Psoas muscle (tissue), 7 donors: ENCODE measurements at regions not wholly inside any gene's neighbourhood (a gene's known extent, or its start where the extent isn't known, plus 50 kb on each side); places are given as distances from the start of the nearest gene placed in this dataset.
"Not testable (repeated sequence)": the region's sequence is repeated elsewhere in the genome, so short reads cannot be mapped to it uniquely, and the experiment has no call there.

Source experiments
- ATAC-seq, 4 donors: fragments of 200-7000 bp; cut with Tn5 transposase; one replicate each; pipeline ENCODE4 v1.9.1; 2020; ENCODE audit warnings: moderate library complexity in 3 of 4, mild to moderate bottlenecking in 2 of 4
- DNase-seq, 2 donors: peaks; one replicate each; pipeline ENCODE4 v3.0.0-alpha.2; 2020
- H3K27ac ChIP-seq: fragments of 200-600 bp; one replicate; pipeline ENCODE4 v1.8.0; 2022
- H3K27me3 ChIP-seq, 3 donors: fragments of 200-600 bp in 1 of 3; one replicate each; pipeline versions ENCODE4 v1.6.1 to v1.8.0; 2013 to 2022; ENCODE audit warnings: low read length in 2 of 3, mild to moderate bottlenecking in 2 of 3, moderate library complexity in 1 of 3; ENCODE audit not compliant: insufficient read depth in 3 of 3
- H3K36me3 ChIP-seq, 2 donors: fragments of 200-600 bp in 1 of 2; one replicate each; pipeline versions ENCODE4 v1.6.1 to v1.8.0; 2013 to 2022; ENCODE audit warnings: low read depth in 1 of 2, mild to moderate bottlenecking in 1 of 2, moderate library complexity in 1 of 2; ENCODE audit not compliant: insufficient read depth in 1 of 2
- H3K4me1 ChIP-seq: fragments of 200-600 bp; one replicate; pipeline ENCODE4 v1.8.0; 2022
- H3K4me3 ChIP-seq: fragments of 200-600 bp; one replicate; pipeline ENCODE4 v1.8.0; 2022; ENCODE audit warnings: mild to moderate bottlenecking
- H3K9me3 ChIP-seq: fragments of 200-600 bp; one replicate; pipeline ENCODE4 v1.8.0; 2022
- WGBS, 3 donors: extraction: QIAGEN DNeasy Blood & Tissue Kit; methylation state at CpG; one replicate each; pipeline versions ENCODE4 v1.1.6 to v1.1.7; 2013; 5-methylcytosine and 5-hydroxymethylcytosine counted together
- intact Hi-C, 2 donors: fragments of 100-400 bp; cut with DNase I; formaldehyde crosslinking; loops; one replicate each; pipeline versions ENCODE4 v1.11.0 to v1.14.2; 2022
- TF ChIP-seq, protein P1 (sequence below): fragments of 200-600 bp; IDR thresholded peaks from one replicate; pipeline ENCODE4 v1.8.0; 2022; ENCODE audit warnings: antibody characterized with exemption
- donor health status: healthy with polysubstance abuse.
- donor health status: DM: no; HTN: no; CAD: no; lungs with moderate emphysema.
- donor health status: Bipolar disorder and iron deficiency.
- donor health status: healthy.
- donor health status: DM: yes; HTN: yes; CAD: no.
- donor health status: DM: no; HTN: no; CAD: no.
- donor health status: DM: yes; HTN: yes; CAD: no.

DNA sequence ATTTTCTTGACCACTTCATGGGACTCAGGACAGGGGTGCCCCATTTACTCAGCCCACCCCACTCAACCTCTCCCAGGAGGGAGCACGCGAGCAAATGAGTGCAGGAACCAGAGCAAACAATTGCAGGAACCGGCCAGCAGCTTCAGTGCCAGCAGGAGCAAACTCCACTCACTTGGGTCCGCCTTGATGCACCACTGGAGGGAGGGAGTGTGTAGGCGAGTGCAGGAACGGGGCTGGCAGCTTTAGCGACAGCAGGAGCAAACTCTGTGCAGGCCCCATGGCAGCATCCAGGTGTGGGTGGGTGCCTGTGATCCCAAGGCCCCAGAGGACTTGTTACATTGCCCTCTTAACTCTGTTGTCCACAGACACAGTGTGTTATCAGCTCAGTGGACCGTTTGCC is 1667.3 kb upstream of the CELF4 start:
- H3K36me3 ChIP-seq: no peaks in the 10 kb centered on the region
- H3K9me3 ChIP-seq: no peaks in the 10 kb centered on the region
- TF ChIP-seq, protein P1, sequence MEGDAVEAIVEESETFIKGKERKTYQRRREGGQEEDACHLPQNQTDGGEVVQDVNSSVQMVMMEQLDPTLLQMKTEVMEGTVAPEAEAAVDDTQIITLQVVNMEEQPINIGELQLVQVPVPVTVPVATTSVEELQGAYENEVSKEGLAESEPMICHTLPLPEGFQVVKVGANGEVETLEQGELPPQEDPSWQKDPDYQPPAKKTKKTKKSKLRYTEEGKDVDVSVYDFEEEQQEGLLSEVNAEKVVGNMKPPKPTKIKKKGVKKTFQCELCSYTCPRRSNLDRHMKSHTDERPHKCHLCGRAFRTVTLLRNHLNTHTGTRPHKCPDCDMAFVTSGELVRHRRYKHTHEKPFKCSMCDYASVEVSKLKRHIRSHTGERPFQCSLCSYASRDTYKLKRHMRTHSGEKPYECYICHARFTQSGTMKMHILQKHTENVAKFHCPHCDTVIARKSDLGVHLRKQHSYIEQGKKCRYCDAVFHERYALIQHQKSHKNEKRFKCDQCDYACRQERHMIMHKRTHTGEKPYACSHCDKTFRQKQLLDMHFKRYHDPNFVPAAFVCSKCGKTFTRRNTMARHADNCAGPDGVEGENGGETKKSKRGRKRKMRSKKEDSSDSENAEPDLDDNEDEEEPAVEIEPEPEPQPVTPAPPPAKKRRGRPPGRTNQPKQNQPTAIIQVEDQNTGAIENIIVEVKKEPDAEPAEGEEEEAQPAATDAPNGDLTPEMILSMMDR: no peak
- H3K27ac ChIP-seq: no peak overlapping the region
- no peaks in the 10 kb centered on the region for H3K27me3 ChIP-seq
- intact Hi-C loops: no loop called here
- no peak for DNase-seq
- ATAC-seq: no peak
- H3K4me1 ChIP-seq: no peaks in the 10 kb centered on the region
- 80 to 90% (median 89%) methylated on average over 8 of the region's 8 CpGs for WGBS, 3 donors
- H3K4me3 ChIP-seq: no peak overlapping the region

DNA sequence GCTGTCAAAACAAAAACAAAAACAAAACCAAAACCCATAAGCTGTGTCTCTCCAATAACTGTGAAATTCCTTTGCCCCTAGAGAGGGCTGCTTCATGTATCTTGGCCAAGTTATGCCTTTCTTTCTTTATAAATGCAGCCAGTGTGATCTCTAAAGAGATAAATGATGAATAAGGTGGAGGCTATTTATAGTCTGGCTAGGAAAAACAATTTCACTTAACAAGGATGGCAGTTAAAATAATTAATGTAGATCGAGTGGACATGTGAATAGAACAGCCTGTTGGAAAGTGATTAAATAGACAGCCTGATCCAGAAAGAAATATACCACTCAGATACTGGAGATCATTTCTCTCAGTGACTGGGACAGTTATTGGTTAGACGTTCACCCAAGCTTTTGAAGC is 1666.9 kb upstream of the CELF4 start:
- intact Hi-C loops: no loop called here
- no peak overlapping the region for H3K4me3 ChIP-seq
- DNase-seq (no peak), ATAC-seq (no peak)
- 26 to 49% (median 40%) methylated on average over 2 of the region's 2 CpGs for WGBS, 3 donors
- no peaks in the 10 kb centered on the region for H3K4me1 ChIP-seq
- no peaks in the 10 kb centered on the region for H3K36me3 ChIP-seq
- no peaks in the 10 kb centered on the region for H3K27me3 ChIP-seq
- TF ChIP-seq, protein P1: no peak
- no peaks in the 10 kb centered on the region for H3K9me3 ChIP-seq
- no peak overlapping the region for H3K27ac ChIP-seq

DNA sequence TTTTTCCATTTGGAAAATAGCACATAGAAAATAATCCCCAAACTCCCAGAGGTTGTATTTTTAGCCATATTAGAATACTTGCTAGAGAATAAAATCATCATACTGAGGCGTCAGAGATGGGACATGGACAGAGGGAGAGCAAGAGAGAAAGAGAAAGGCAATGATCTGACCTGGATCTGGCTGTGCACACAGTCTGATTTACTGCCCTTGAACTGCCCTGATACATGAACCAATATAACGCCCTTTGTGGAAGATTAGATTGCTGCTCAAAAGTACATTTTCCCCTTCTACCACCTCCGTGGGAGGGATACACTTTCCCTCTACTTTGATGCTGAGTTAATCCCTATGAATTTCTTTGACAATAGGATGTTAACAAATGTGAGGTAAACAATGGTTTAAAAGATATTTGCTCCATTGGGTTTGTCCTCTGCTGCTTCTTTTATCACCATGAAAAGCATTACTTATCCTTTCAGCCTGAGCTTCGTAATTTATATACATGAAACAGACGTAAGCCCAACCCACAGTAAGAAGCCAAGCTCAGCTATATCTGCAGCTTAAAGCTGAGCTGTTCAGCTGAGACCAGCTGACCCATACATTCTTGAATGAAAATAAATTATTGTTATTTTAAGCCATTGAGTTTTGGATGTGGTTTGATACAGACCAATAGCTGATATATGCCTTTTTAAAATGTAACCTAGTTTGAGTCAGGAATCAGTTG is 1664.6 kb upstream of the CELF4 start:
- Histone ChIP-seq H3K4me1 (no peaks in the 10 kb centered on the region), H3K36me3 (no peaks in the 10 kb centered on the region), H3K27me3 (no peaks in the 10 kb centered on the region), H3K9me3 (no peaks in the 10 kb centered on the region), H3K4me3 (no peak overlapping the region), H3K27ac (no peak overlapping the region)
- DNase-seq (no peak), ATAC-seq (no peak)
- 51 to 66% (median 55%) methylated on average over 5 of the region's 5 CpGs for WGBS, 3 donors
- TF ChIP-seq, protein P1: no peak
- intact Hi-C loops: no loop called here

DNA sequence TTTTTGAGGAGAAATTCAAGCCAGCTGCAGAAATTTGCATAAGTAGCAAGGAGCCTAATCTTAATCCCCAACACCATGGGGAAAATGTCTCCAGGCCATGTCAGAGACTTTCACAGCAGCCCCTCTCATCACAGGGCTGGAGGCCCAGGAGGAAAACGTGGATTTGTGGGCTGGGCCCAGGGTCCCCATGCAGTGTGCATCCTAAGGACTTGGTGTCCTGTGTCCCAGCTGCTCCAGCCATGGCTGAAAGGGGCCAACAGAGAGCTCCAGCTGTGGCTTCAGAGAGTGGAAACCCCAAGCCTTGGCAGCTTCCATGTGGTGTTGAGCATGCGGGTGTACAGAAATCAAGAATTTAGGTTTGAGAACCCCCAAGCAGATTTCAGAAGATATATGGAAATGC is 1662.2 kb upstream of the CELF4 start:
- H3K36me3 ChIP-seq, intact Hi-C loops, H3K27ac ChIP-seq, H3K4me1 ChIP-seq, H3K9me3 ChIP-seq, H3K27me3 ChIP-seq, ATAC-seq, H3K4me3 ChIP-seq, DNase-seq: not testable (repeated sequence)
- WGBS, 3 donors: 78 to 85% (median 84%) methylated on average over 2 of the region's 2 CpGs

DNA sequence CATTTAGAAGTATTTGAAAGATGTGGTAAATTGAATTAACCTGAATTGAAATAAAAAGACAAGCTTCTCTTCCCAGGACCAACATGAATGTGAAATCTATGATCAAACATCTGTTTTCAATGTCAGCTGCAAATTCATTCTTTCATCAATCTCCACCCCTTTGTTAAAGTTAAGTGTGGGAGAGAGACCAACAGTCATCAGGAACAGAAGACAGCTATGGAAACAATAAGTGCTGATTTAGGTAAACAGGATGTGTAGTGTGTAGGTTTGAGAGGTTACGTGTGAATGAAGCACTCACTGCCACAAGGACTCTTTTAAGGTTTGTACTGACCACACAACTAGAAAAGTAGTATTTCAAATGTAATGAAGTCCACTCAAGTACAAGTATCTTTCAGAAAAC is 1659.8 kb upstream of the CELF4 start:
- Histone ChIP-seq H3K27me3 (no peaks in the 10 kb centered on the region), H3K27ac (no peak overlapping the region), H3K4me3 (no peak overlapping the region), H3K9me3 (no peaks in the 10 kb centered on the region), H3K4me1 (no peaks in the 10 kb centered on the region), H3K36me3 (no peaks in the 10 kb centered on the region)
- TF ChIP-seq, protein P1: no peak
- no peak for ATAC-seq
- WGBS, 3 donors: 68 to 83% (median 72%) methylated on average over 1 of the region's 1 CpG
- intact Hi-C loops: no loop called here
- DNase-seq: no peak
